NCI-H1930 (cell line): ENCODE measurements at regions not wholly inside any gene's neighbourhood (a gene's known extent, or its start where the extent isn't known, plus 50 kb on each side); places are given as distances from the start of the nearest gene placed in this dataset.
"Not testable (repeated sequence)": the region's sequence is repeated elsewhere in the genome, so short reads cannot be mapped to it uniquely, and the experiment has no call there.

ENCODE experiments used
- DNase-seq, 2 experiments: peaks; one replicate each; lab custom pipeline; 2025; lab: John Stamatoyannopoulos, UW

- DNase-seq: no peak
Measured at GRCh38 chr5:29054282-29054681, 2015.9 kb upstream of the CDH9 start.

- DNase-seq: no peak
Measured at GRCh38 chr5:29051509-29051908, 2013.1 kb upstream of the CDH9 start.

GRCh38 chr5:29042152-29042551, 2003.8 kb upstream of the CDH9 start:
- DNase-seq: no peak

DNA sequence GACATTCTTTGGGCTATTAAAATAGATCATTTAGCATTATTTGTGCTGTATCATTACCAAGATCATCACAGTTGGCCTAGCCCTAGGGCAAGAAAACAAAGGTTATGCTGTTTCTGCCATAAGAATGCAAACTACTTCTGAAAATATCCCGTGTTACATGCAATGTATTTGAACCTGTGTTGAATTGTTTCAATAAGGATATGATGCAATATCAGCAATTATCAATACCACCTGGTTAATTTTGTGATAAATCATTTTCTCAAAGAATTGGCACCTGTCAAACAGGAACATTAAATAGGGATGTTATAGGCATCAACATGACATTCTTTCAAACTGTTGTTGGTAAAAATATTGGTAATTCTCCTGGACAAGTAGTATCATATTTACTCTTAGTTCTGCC, 2002.0 kb upstream of the CDH9 start:
- no peak for DNase-seq

DNA sequence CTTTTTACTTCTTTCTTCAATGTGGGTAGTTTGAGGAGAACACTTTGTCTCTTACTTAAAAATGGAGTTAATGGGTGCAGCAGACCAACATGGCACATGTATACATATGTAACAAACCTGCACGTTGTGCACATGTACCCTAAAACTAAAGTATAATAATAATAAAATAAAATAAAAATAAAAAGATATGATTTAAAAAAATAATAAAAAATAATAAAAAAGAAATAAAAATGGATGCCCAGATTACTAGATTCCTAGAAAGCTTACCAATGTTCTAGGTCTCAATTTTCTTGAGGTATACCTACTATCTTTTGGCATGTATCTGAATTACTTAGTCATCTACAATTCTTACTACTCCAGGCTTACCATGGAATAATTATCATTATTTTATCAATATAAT, 2001.6 kb upstream of the CDH9 start:
- no peak for DNase-seq

- no peak for DNase-seq
Measured at GRCh38 chr5:29037716-29038115, 1999.3 kb upstream of the CDH9 start.

DNA sequence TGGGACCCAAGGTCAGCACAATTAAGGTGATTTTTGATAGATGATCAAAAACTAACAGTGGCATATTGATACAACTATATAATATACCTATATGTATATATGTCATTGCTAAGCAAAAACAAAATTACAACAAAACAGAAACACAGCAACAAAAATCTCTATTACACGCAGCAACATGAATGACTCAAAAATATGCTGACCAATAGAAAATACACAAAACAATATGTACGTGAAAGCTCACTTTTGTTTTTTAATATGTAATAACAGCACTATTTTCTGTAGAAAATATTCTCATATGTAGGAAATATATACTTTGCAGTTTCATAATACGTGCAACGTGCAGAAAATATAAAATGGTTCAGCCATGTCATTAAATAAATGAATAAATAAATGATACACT, 1985.7 kb upstream of the CDH9 start:
- DNase-seq: no peak

DNA sequence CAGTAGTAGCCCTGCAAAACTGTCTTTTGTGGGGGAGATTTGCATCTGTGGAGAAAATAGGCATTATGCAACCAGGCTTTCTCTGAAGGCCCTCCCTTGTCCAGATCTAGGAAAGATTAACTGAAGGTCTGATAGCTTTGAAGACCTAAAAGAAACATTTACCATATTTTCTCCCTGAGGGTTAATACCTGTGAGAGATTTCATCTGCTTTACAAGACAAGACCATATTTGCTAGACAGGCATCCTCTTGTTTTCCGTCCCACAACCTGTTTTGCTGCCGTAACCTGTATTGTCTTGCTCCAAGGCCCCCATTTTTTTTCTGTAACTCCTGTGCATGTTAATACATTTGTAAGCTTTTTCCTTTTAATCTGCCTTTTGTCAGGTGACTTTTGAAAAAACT, 1985.2 kb upstream of the CDH9 start:
- DNase-seq: no peak

- DNase-seq: no peak
Measured at GRCh38 chr5:29017501-29017900, 1979.1 kb upstream of the CDH9 start.

GRCh38 chr5:29016067-29016466, 1977.7 kb upstream of the CDH9 start:
- no peak for DNase-seq

GRCh38 chr5:29015523-29015922, 1977.1 kb upstream of the CDH9 start:
- no peak for DNase-seq

- DNase-seq: no peak
Measured at GRCh38 chr5:29005386-29005785, 1967.0 kb upstream of the CDH9 start.

- DNase-seq: no peak
Measured at GRCh38 chr5:29002481-29002880, 1964.1 kb upstream of the CDH9 start.

- no peak for DNase-seq
Measured at GRCh38 chr5:29001666-29002065, 1963.3 kb upstream of the CDH9 start.

DNA sequence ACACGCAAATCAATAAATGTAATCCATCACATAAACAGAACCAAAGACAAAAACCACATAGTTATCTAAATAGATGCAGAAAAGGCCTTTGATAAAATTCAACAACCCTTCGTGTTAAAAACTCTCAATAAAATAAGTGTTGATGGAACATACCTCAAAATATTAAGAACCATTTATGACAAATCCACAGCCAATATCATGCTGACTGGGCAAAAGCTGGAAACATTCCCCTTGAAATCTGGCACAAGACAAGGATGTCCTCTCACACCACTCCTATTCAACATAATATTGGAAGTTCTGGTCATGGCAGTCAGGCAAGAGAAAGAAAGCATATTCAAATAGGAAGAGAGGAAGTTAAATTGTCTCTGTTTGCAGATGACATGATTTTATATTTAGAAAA, 1946.3 kb upstream of the CDH9 start:
- DNase-seq: no peak

DNA sequence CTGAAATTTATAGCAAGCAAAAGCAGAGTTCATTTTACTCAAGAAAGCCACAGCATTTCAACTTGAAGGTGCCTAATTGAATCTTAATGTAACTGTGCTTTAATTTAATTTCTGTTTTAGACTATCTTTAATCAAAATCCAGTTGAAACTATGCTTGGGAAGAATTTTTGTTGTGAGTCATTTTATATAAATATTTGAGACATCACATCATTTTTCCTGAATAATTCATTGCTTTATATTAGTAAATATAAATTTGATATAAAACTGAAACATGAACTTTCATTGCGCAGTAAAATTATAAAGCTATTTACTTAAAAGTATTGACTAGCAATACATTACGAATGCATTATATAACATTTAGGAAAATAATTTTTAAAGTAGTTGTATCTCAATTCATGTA, 1937.1 kb upstream of the CDH9 start:
- no peak for DNase-seq

GRCh38 chr5:28967848-28968247, 1929.5 kb upstream of the CDH9 start:
- no peak for DNase-seq

- DNase-seq: no peak
Measured at GRCh38 chr5:28961816-28962215, 1923.4 kb upstream of the CDH9 start.

DNA sequence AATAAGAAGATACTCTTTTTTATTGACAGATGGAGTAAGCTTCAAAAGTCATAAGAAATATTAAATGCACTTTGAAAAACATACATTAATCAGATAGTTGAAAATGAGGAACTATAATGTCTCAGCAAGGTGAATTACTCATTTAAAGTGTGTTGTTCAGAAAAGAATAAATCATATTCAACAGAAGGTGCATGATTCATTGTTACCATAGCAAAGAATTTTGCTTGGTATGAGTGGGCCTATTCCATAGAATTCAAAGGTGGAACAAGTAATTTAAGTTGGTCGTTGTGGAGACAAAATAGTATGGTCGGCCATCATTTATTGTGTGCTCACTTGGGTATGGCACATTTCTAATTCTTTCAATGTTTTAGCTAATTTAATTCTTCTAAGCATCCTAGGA, 1920.2 kb upstream of the CDH9 start:
- DNase-seq: no peak

DNA sequence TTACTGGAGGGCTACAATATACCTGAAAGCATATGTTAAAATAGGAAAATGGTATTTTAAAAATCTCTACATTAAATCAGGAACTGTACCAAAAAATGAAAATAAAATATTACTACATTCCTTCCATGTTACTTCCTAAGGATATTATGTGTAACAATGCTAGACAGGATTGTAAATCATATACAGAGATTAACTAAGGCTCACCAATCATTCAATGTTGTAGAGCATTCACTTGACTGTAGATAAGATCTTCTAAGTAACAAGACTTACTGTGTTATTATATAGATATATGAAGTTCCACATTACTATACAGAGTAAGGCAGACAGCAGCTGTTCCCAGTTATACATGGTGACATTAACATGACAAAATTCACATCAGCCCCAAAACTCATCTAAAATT, 1919.1 kb upstream of the CDH9 start:
- no peak for DNase-seq

- DNase-seq: no peak
Measured at GRCh38 chr5:28954074-28954473, 1915.7 kb upstream of the CDH9 start.

- no peak for DNase-seq
Measured at GRCh38 chr5:28947865-28948264, 1909.5 kb upstream of the CDH9 start.

GRCh38 chr5:28945859-28946258, 1907.5 kb upstream of the CDH9 start:
- no peak for DNase-seq

- DNase-seq: not testable (repeated sequence)
Measured at GRCh38 chr5:28929366-28929765, 1891.0 kb upstream of the CDH9 start.

DNA sequence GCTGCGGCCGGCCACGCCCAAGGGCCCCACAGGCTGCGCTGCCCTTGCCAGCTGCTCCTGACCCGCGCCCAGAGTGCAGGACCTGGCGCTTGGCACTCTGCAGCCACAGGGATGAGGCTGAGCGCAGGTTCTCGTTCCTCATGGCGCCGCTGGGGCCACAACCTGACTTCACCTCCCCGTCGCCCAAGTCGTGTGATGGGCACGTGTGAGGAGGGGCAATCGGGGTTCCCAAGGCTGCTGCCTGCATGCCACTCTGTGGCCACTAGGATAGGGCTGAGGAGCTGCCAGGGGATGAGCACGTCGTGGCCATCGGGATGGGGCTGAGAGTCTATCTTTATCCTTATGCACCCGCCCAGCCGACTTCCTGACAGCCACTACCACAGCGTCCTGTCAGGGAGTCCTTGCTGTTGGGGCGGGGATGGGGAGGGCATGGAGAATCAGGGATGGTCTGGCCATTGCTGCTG, 1890.0 kb upstream of the CDH9 start:
- not testable (repeated sequence) for DNase-seq
